ENCODE measurements at regions not wholly inside any gene's neighbourhood (a gene's known extent, or its start where the extent isn't known, plus 50 kb on each side); places are given as distances from the start of the nearest gene placed in this dataset.

- Mint-ChIP-seq H3K4me1 (ENCODE audit: low read depth in 2 of 2) (no peaks in the 10 kb centered on the region), H3K36me3 (no peaks in the 10 kb centered on the region), H3K27me3 (no peaks in the 10 kb centered on the region), H3K9me3 (no peaks in the 10 kb centered on the region), H3K4me3 (no peak overlapping the region), H3K27ac (no peak overlapping the region)
- DNase-seq (ENCODE audit: low spot score) (no peak), ATAC-seq (no peak)
Observed at GRCh38 chr4:125992891-125993290, 678.1 kb downstream of the FAT4 start.

GRCh38 chr4:125994024-125994423, 679.3 kb downstream of the FAT4 start:
- ATAC-seq: no peak
- Mint-ChIP-seq H3K4me1 (ENCODE audit: low read depth in 2 of 2) (no peaks in the 10 kb centered on the region), H3K27ac (no peak overlapping the region), H3K4me3 (no peak overlapping the region), H3K27me3 (no peaks in the 10 kb centered on the region), H3K9me3 (peaks cover 6% of the 10 kb centered on the region), H3K36me3 (no peaks in the 10 kb centered on the region)
- DNase-seq (ENCODE audit: low spot score): no peak

GRCh38 chr4:125994430-125994829, 679.7 kb downstream of the FAT4 start:
- DNase-seq (ENCODE audit: low spot score) (no peak), ATAC-seq (no peak)
- Mint-ChIP-seq H3K4me3 (no peak overlapping the region), H3K27me3 (no peaks in the 10 kb centered on the region), H3K4me1 (ENCODE audit: low read depth in 2 of 2) (no peaks in the 10 kb centered on the region), H3K36me3 (no peaks in the 10 kb centered on the region), H3K27ac (no peak overlapping the region), H3K9me3 (peaks cover 8% of the 10 kb centered on the region)

- Mint-ChIP-seq H3K27me3 (no peaks in the 10 kb centered on the region), H3K36me3 (no peaks in the 10 kb centered on the region), H3K9me3 (peaks cover 15% of the 10 kb centered on the region), H3K27ac (no peak overlapping the region), H3K4me3 (no peak overlapping the region), H3K4me1 (ENCODE audit: low read depth in 2 of 2) (no peaks in the 10 kb centered on the region)
- DNase-seq (ENCODE audit: low spot score): no peak
- ATAC-seq: no peak
Observed at GRCh38 chr4:126004941-126005340, 690.2 kb downstream of the FAT4 start.

GRCh38 chr4:126007142-126007541, 692.4 kb downstream of the FAT4 start:
- Mint-ChIP-seq H3K9me3 (peaks cover 16% of the 10 kb centered on the region), H3K4me3 (no peak overlapping the region), H3K27ac (no peak overlapping the region), H3K4me1 (ENCODE audit: low read depth in 2 of 2) (no peaks in the 10 kb centered on the region), H3K36me3 (no peaks in the 10 kb centered on the region), H3K27me3 (no peaks in the 10 kb centered on the region)
- ATAC-seq (no peak), DNase-seq (ENCODE audit: low spot score) (no peak)

GRCh38 chr4:126012691-126013290, 698.0 kb downstream of the FAT4 start:
- Mint-ChIP-seq H3K27ac (no peak overlapping the region), H3K4me1 (ENCODE audit: low read depth in 2 of 2) (no peaks in the 10 kb centered on the region), H3K4me3 (no peak overlapping the region), H3K9me3 (peaks cover 12% of the 10 kb centered on the region), H3K36me3 (no peaks in the 10 kb centered on the region), H3K27me3 (no peaks in the 10 kb centered on the region)
- ATAC-seq: no peak
- no peak for DNase-seq (ENCODE audit: low spot score)

- no peak overlapping the region for H3K27ac Mint-ChIP-seq
- no peaks in the 10 kb centered on the region for H3K27me3 Mint-ChIP-seq
- no peaks in the 10 kb centered on the region for H3K4me1 Mint-ChIP-seq (ENCODE audit: low read depth in 2 of 2)
- no peaks in the 10 kb centered on the region for H3K36me3 Mint-ChIP-seq
- H3K9me3 Mint-ChIP-seq: peaks cover 9% of the 10 kb centered on the region
- ATAC-seq (no peak), DNase-seq (ENCODE audit: low spot score) (no peak)
- no peak overlapping the region for H3K4me3 Mint-ChIP-seq
Observed at GRCh38 chr4:126018274-126018673, 703.5 kb downstream of the FAT4 start.

- ATAC-seq: no peak
Observed at GRCh38 chr4:126023896-126024295, 709.1 kb downstream of the FAT4 start.

GRCh38 chr4:126027601-126028000, 712.8 kb downstream of the FAT4 start:
- peaks cover 11% of the 10 kb centered on the region for H3K9me3 Mint-ChIP-seq
- H3K4me1 Mint-ChIP-seq (ENCODE audit: low read depth in 2 of 2): no peaks in the 10 kb centered on the region
- no peak overlapping the region for H3K27ac Mint-ChIP-seq
- no peak for ATAC-seq
- H3K4me3 Mint-ChIP-seq: no peak overlapping the region
- DNase-seq (ENCODE audit: low spot score): no peak
- no peaks in the 10 kb centered on the region for H3K27me3 Mint-ChIP-seq
- peaks cover 5% of the 10 kb centered on the region for H3K36me3 Mint-ChIP-seq

More at GRCh38 chr4:126023896-126024295, 709.1 kb downstream of the FAT4 start:
- Mint-ChIP-seq H3K27me3 (no peaks in the 10 kb centered on the region), H3K4me1 (ENCODE audit: low read depth in 2 of 2) (no peaks in the 10 kb centered on the region), H3K36me3 (peaks cover 2% of the 10 kb centered on the region), H3K9me3 (peaks cover 11% of the 10 kb centered on the region), H3K27ac (no peak overlapping the region), H3K4me3 (no peak overlapping the region)
- no peak for DNase-seq (ENCODE audit: low spot score)

GRCh38 chr4:126028876-126029275, 714.1 kb downstream of the FAT4 start:
- H3K36me3 Mint-ChIP-seq: peaks cover 5% of the 10 kb centered on the region
- H3K4me3 Mint-ChIP-seq: no peak overlapping the region
- DNase-seq (ENCODE audit: low spot score) (no peak), ATAC-seq (no peak)
- no peak overlapping the region for H3K27ac Mint-ChIP-seq
- peaks cover 11% of the 10 kb centered on the region for H3K9me3 Mint-ChIP-seq
- no peaks in the 10 kb centered on the region for H3K27me3 Mint-ChIP-seq
- no peaks in the 10 kb centered on the region for H3K4me1 Mint-ChIP-seq (ENCODE audit: low read depth in 2 of 2)

GRCh38 chr4:126037231-126037630, 722.5 kb downstream of the FAT4 start:
- Mint-ChIP-seq H3K36me3 (no peaks in the 10 kb centered on the region), H3K27me3 (no peaks in the 10 kb centered on the region), H3K9me3 (peaks cover 4% of the 10 kb centered on the region), H3K4me1 (ENCODE audit: low read depth in 2 of 2) (no peaks in the 10 kb centered on the region), H3K4me3 (no peak overlapping the region), H3K27ac (no peak overlapping the region)
- DNase-seq (ENCODE audit: low spot score): no peak
- ATAC-seq: no peak

GRCh38 chr4:126038502-126039144, 723.9 kb downstream of the FAT4 start:
- H3K4me1 Mint-ChIP-seq (ENCODE audit: low read depth in 2 of 2): no peaks in the 10 kb centered on the region
- H3K27me3 Mint-ChIP-seq: no peaks in the 10 kb centered on the region
- no peak for ATAC-seq
- no peak for DNase-seq (ENCODE audit: low spot score)
- no peaks in the 10 kb centered on the region for H3K36me3 Mint-ChIP-seq
- no peak overlapping the region for H3K4me3 Mint-ChIP-seq
- peaks cover 4% of the 10 kb centered on the region for H3K9me3 Mint-ChIP-seq
- no peak overlapping the region for H3K27ac Mint-ChIP-seq

- Mint-ChIP-seq H3K9me3 (peaks cover 15% of the 10 kb centered on the region), H3K36me3 (peaks cover 7% of the 10 kb centered on the region), H3K27me3 (no peaks in the 10 kb centered on the region), H3K27ac (no peak overlapping the region), H3K4me3 (no peak overlapping the region), H3K4me1 (ENCODE audit: low read depth in 2 of 2) (no peaks in the 10 kb centered on the region)
- ATAC-seq (no peak), DNase-seq (ENCODE audit: low spot score) (no peak)
Observed at GRCh38 chr4:126046081-126046614, 731.4 kb downstream of the FAT4 start.

GRCh38 chr4:126047114-126047513, 732.4 kb downstream of the FAT4 start:
- ATAC-seq (no peak), DNase-seq (ENCODE audit: low spot score) (no peak)
- Mint-ChIP-seq H3K4me1 (ENCODE audit: low read depth in 2 of 2) (no peaks in the 10 kb centered on the region), H3K27ac (no peak overlapping the region), H3K4me3 (no peak overlapping the region), H3K36me3 (peaks cover 7% of the 10 kb centered on the region), H3K9me3 (peaks cover 15% of the 10 kb centered on the region), H3K27me3 (no peaks in the 10 kb centered on the region)

Measured in natural killer cell treated with Interleukin-12 subunit alpha and Interleukin-12 subunit beta and Interleukin-15 and Interleukin-18, amount 100 ng/mL, for 72 hours (primary cell).